PFSK-1 (cell line): ENCODE measurements at regions not wholly inside any gene's neighbourhood (a gene's known extent, or its start where the extent isn't known, plus 50 kb on each side); places are given as distances from the start of the nearest gene placed in this dataset.

Experiments
- FOXP2 ChIP-seq: optimal IDR thresholded peaks from 2 replicates; pipeline ENCODE3; 2011; ENCODE audit warnings: borderline replicate concordance, control low read depth, inconsistent platforms; ENCODE audit not compliant: insufficient read depth; ENCODE audit errors: extremely low read length, extremely low read depth
- POLR2AphosphoS5 ChIP-seq: IDR thresholded peaks from 2 replicates; pipeline ENCODE4 v1.6.1; 2012; ENCODE audit warnings: low read depth, mild to moderate bottlenecking, control low read depth, low read length, moderate library complexity
- REST ChIP-seq, 2 experiments: IDR thresholded peaks; 2 replicates each; pipeline versions ENCODE4 v1.6.1 to v1.8.0; 2011 to 2012; ENCODE audit warnings: low read depth in 2 of 2, low read length in 2 of 2, control low read depth in 1 of 2, inconsistent platforms in 1 of 2, mild to moderate bottlenecking in 1 of 2, moderate library complexity in 1 of 2; ENCODE audit not compliant: insufficient read depth in 1 of 2
- SIN3A ChIP-seq: IDR thresholded peaks from 2 replicates; pipeline ENCODE4 v1.6.1; 2012; ENCODE audit warnings: mild to moderate bottlenecking, low read length, moderate library complexity, borderline replicate concordance; ENCODE audit not compliant: insufficient read depth
- TAF1 ChIP-seq: IDR thresholded peaks from 2 replicates; pipeline ENCODE4 v1.6.1; 2012; ENCODE audit warnings: low read length, control low read depth, borderline replicate concordance; ENCODE audit not compliant: insufficient read depth

GRCh38 chr16:73108195-73108963 lies 60.5 kb upstream of the ZFHX3 start:
- no peak for TF ChIP-seq POLR2AphosphoS5
- no peak for TF ChIP-seq REST (IDR thresholded peaks at IDR 0.05; ENCODE audit: insufficient read depth in 1 of 2, low read depth in 2 of 2, low read length in 2 of 2)
- TF ChIP-seq TAF1: no peak
- no peak for TF ChIP-seq SIN3A
- no peak for TF ChIP-seq FOXP2
